ENCODE measurements at regions not wholly inside any gene's neighbourhood (a gene's known extent, or its start where the extent isn't known, plus 50 kb on each side); places are given as distances from the start of the nearest gene placed in this dataset.
A peak's percentile ranks its signal among the peaks of the same experiment; 100 is the strongest.

GRCh38 chr2:8583400-8584173 is 98.3 kb upstream of the ID2 start:
- peak; percentile 53 for DNase-seq (ENCODE audit: low spot score)

- DNase-seq (ENCODE audit: low spot score): no peak
These were observed 97.4 kb upstream of the ID2 start for GRCh38 chr2:8584174-8585066.

- no peak for DNase-seq (ENCODE audit: low spot score)
These were observed 95.3 kb upstream of the ID2 start for GRCh38 chr2:8586457-8587051.

GRCh38 chr2:8587251-8587791 is 94.5 kb upstream of the ID2 start:
- DNase-seq (ENCODE audit: low spot score): no peak

- DNase-seq (ENCODE audit: low spot score): no peak
These were observed 93.7 kb upstream of the ID2 start for GRCh38 chr2:8587920-8588830.

GRCh38 chr2:8588831-8589191 is 93.0 kb upstream of the ID2 start:
- DNase-seq (ENCODE audit: low spot score): no peak

GRCh38 chr2:8589721-8590120 is 92.1 kb upstream of the ID2 start:
- no peak for DNase-seq (ENCODE audit: low spot score)

GRCh38 chr2:8590938-8591337 is 90.9 kb upstream of the ID2 start:
- DNase-seq (ENCODE audit: low spot score): no peak

- no peak for DNase-seq (ENCODE audit: low spot score)
These were observed 89.1 kb upstream of the ID2 start for GRCh38 chr2:8592736-8593135.

- no peak for DNase-seq (ENCODE audit: low spot score)
These were observed 88.6 kb upstream of the ID2 start for GRCh38 chr2:8593243-8593642.

- DNase-seq (ENCODE audit: low spot score): no peak
These were observed 87.0 kb upstream of the ID2 start for GRCh38 chr2:8594731-8595427.

GRCh38 chr2:8595428-8595805 is 86.4 kb upstream of the ID2 start:
- no peak for DNase-seq (ENCODE audit: low spot score)

GRCh38 chr2:8595811-8596600 is 85.8 kb upstream of the ID2 start:
- DNase-seq (ENCODE audit: low spot score): no peak

GRCh38 chr2:8597094-8597493 is 84.8 kb upstream of the ID2 start:
- no peak for DNase-seq (ENCODE audit: low spot score)

GRCh38 chr2:8597559-8598225 is 84.2 kb upstream of the ID2 start:
- DNase-seq (ENCODE audit: low spot score): no peak

- no peak for DNase-seq (ENCODE audit: low spot score)
These were observed 83.3 kb upstream of the ID2 start for GRCh38 chr2:8598295-8599165.

- no peak for DNase-seq (ENCODE audit: low spot score)
These were observed 82.2 kb upstream of the ID2 start for GRCh38 chr2:8599421-8600242.

- no peak for DNase-seq (ENCODE audit: low spot score)
These were observed 81.4 kb upstream of the ID2 start for GRCh38 chr2:8600456-8600855.

Measured in putamen (tissue), 1 donor.